ENCODE measurements at regions not wholly inside any gene's neighbourhood (a gene's known extent, or its start where the extent isn't known, plus 50 kb on each side); places are given as distances from the start of the nearest gene placed in this dataset.

DNA sequence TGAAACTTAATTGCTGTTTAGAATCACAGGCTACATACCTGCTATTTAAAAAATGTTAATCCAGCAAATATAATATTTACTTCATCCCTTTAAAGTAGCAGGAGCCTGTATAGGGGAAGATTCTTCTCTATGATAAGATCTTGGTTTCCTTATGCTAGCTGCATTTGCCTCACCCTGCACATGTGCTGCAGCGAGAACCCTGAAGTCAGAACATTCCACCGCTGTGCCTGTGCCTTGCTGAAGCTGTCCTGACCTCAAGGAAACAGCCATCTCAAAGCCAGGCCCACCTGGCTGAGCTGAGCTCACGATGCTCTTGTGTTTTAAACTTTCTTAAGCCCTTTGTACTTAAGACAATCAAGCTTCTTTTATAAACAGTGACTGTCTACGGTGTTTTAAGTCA is 355.0 kb upstream of the PCDH20 start:
- TF ChIP-seq POLR2A (IDR thresholded peaks at IDR 0.05), result no peak
- TF ChIP-seq, protein P1, sequence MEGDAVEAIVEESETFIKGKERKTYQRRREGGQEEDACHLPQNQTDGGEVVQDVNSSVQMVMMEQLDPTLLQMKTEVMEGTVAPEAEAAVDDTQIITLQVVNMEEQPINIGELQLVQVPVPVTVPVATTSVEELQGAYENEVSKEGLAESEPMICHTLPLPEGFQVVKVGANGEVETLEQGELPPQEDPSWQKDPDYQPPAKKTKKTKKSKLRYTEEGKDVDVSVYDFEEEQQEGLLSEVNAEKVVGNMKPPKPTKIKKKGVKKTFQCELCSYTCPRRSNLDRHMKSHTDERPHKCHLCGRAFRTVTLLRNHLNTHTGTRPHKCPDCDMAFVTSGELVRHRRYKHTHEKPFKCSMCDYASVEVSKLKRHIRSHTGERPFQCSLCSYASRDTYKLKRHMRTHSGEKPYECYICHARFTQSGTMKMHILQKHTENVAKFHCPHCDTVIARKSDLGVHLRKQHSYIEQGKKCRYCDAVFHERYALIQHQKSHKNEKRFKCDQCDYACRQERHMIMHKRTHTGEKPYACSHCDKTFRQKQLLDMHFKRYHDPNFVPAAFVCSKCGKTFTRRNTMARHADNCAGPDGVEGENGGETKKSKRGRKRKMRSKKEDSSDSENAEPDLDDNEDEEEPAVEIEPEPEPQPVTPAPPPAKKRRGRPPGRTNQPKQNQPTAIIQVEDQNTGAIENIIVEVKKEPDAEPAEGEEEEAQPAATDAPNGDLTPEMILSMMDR (IDR thresholded peaks at IDR 0.05), result no peak
